Neural progenitor cell (in vitro differentiated cells): ENCODE measurements at regions not wholly inside any gene's neighbourhood (a gene's known extent, or its start where the extent isn't known, plus 50 kb on each side); places are given as distances from the start of the nearest gene placed in this dataset.

Experiments
- DNase-seq: peaks from one replicate; pipeline ENCODE4 v3.0.0-alpha.2; 2016; ENCODE audit warnings: low spot score
- H2AFZ ChIP-seq: fragments of 200-600 bp; sonication (generic); replicated peaks from 2 replicates; pipeline ENCODE4 v1.6.1; 2016; ENCODE audit warnings: antibody characterized with exemption
- H3F3A ChIP-seq: fragments of 200-600 bp; sonication (generic); 2 replicates; pipeline ENCODE4 v1.6.1; 2016; ENCODE audit warnings: antibody characterized with exemption, low read depth
- H3K27ac ChIP-seq: fragments of 200-600 bp; sonication (generic); 2 replicates; pipeline ENCODE4 v1.5.1; 2016; ENCODE audit warnings: mild to moderate bottlenecking
- H3K27me3 ChIP-seq: fragments of 200-600 bp; sonication (generic); 2 replicates; pipeline ENCODE4 v1.6.1; 2016; ENCODE audit warnings: mild to moderate bottlenecking, moderate library complexity
- H3K36me3 ChIP-seq: fragments of 200-600 bp; sonication (generic); 2 replicates; pipeline ENCODE4 v1.5.1; 2016
- H3K4me1 ChIP-seq: fragments of 200-600 bp; sonication (generic); 2 replicates; pipeline ENCODE4 v1.6.1; 2016; ENCODE audit warnings: mixed run types
- H3K4me2 ChIP-seq: fragments of 200-600 bp; sonication (generic); 2 replicates; pipeline ENCODE4 v1.6.1; 2016
- H3K4me3 ChIP-seq: fragments of 200-600 bp; sonication (generic); 2 replicates; pipeline ENCODE4 v1.5.1; 2016
- H3K79me2 ChIP-seq: fragments of 200-600 bp; sonication (generic); 2 replicates; pipeline ENCODE4 v1.6.1; 2016; ENCODE audit warnings: low read depth
- H3K9ac ChIP-seq: fragments of 200-600 bp; sonication (generic); 2 replicates; pipeline ENCODE4 v1.6.1; 2016
- H3K9me3 ChIP-seq: fragments of 200-600 bp; sonication (generic); 2 replicates; pipeline ENCODE4 v1.5.1; 2016; ENCODE audit warnings: low read depth
- H4K20me1 ChIP-seq: fragments of 200-600 bp; sonication (generic); 2 replicates; pipeline ENCODE4 v1.6.1; 2016; ENCODE audit warnings: low read depth
- H3K27ac Mint-ChIP-seq: 3 replicates; pipeline ENCODE4 v1.8.0; 2021; ENCODE audit warnings: mixed read lengths
- H3K27me3 Mint-ChIP-seq: 2 replicates; pipeline ENCODE4 v1.8.0; 2022; ENCODE audit warnings: low read depth, mild to moderate bottlenecking, inconsistent platforms, moderate library complexity, mixed read lengths; ENCODE audit not compliant: insufficient read depth
- H3K36me3 Mint-ChIP-seq: 3 replicates; pipeline ENCODE4 v1.8.0; 2021; ENCODE audit warnings: mixed read lengths
- H3K4me1 Mint-ChIP-seq: 3 replicates; pipeline ENCODE4 v1.8.0; 2021; ENCODE audit warnings: mixed read lengths
- H3K4me3 Mint-ChIP-seq: 3 replicates; pipeline ENCODE4 v1.8.0; 2021; ENCODE audit warnings: mild to moderate bottlenecking, moderate library complexity, mixed read lengths
- H3K9me3 Mint-ChIP-seq: 3 replicates; pipeline ENCODE4 v1.8.0; 2020; ENCODE audit warnings: mixed read lengths
- CTCF ChIP-seq: fragments of 200-600 bp; sonication (generic); IDR thresholded peaks from 2 replicates; pipeline ENCODE4 v1.5.1; 2017; ENCODE audit warnings: antibody characterized with exemption, mild to moderate bottlenecking
- EZH2 ChIP-seq: fragments of 200-600 bp; sonication (generic); IDR thresholded peaks from 2 replicates; pipeline ENCODE4 v1.6.1; 2017; ENCODE audit warnings: antibody characterized with exemption, mild to moderate bottlenecking, moderate library complexity
- EZH2phosphoT487 ChIP-seq: fragments of 200-600 bp; sonication (generic); IDR thresholded peaks from 2 replicates; pipeline ENCODE4 v1.6.1; 2017; ENCODE audit warnings: antibody characterized with exemption

- Histone ChIP-seq H2AFZ (no peak overlapping the region), H3K4me2 (no peak overlapping the region), H3K4me3 (no peak overlapping the region)
Measured at GRCh38 chr18:61679836-61680235, 213.0 kb downstream of the RNF152 start.

GRCh38 chr18:61677435-61677970 is 215.3 kb downstream of the RNF152 start:
- DNase-seq: peak; percentile 5

More at GRCh38 chr18:61679836-61680235, 213.0 kb downstream of the RNF152 start:
- H3K9ac ChIP-seq: no peak overlapping the region
- Mint-ChIP-seq H3K27ac (no peak overlapping the region), H3K27me3 (no peaks in the 10 kb centered on the region), H3K9me3 (peaks cover 26% of the 10 kb centered on the region), H3K36me3 (peaks cover 9% of the 10 kb centered on the region), H3K4me1 (peaks cover 4% of the 10 kb centered on the region), H3K4me3 (no peak overlapping the region)
- H3K36me3 ChIP-seq: no peaks in the 10 kb centered on the region
- no peaks in the 10 kb centered on the region for H3K27me3 ChIP-seq
- H3K9me3 ChIP-seq: peaks cover 10% of the 10 kb centered on the region
- no peaks in the 10 kb centered on the region for H3K79me2 ChIP-seq
- TF ChIP-seq EZH2phosphoT487: no peak
- no peak for TF ChIP-seq CTCF
- no peak for TF ChIP-seq EZH2
- no peaks in the 10 kb centered on the region for H3F3A ChIP-seq
- H4K20me1 ChIP-seq: no peaks in the 10 kb centered on the region
- no peaks in the 10 kb centered on the region for H3K4me1 ChIP-seq
- no peak overlapping the region for H3K27ac ChIP-seq
- DNase-seq: no peak

GRCh38 chr18:61676773-61677434 is 215.9 kb downstream of the RNF152 start:
- Mint-ChIP-seq H3K9me3 (peaks cover 23% of the 10 kb centered on the region), H3K36me3 (peaks cover 9% of the 10 kb centered on the region), H3K27me3 (no peaks in the 10 kb centered on the region), H3K4me1 (peaks cover 6% of the 10 kb centered on the region), H3K4me3 (no peak overlapping the region), H3K27ac (no peak overlapping the region)
- H2AFZ ChIP-seq: no peak overlapping the region
- no peak for DNase-seq
- H3K27ac ChIP-seq: no peak overlapping the region
- H3F3A ChIP-seq: no peaks in the 10 kb centered on the region
- peaks cover 10% of the 10 kb centered on the region for H3K9me3 ChIP-seq
- no peak overlapping the region for H3K4me3 ChIP-seq
- no peak overlapping the region for H3K9ac ChIP-seq
- no peaks in the 10 kb centered on the region for H3K36me3 ChIP-seq
- no peaks in the 10 kb centered on the region for H3K4me1 ChIP-seq
- H4K20me1 ChIP-seq: no peaks in the 10 kb centered on the region
- no peak overlapping the region for H3K4me2 ChIP-seq
- TF ChIP-seq CTCF (no peak), EZH2 (no peak)
- no peaks in the 10 kb centered on the region for H3K27me3 ChIP-seq
- H3K79me2 ChIP-seq: no peaks in the 10 kb centered on the region

More at GRCh38 chr18:61677435-61677970, 215.3 kb downstream of the RNF152 start:
- Histone ChIP-seq H3K4me2 (no peak overlapping the region), H3K27ac (no peak overlapping the region), H3K9ac (no peak overlapping the region), H3K79me2 (no peaks in the 10 kb centered on the region), H3F3A (no peaks in the 10 kb centered on the region), H2AFZ (no peak overlapping the region), H3K4me3 (no peak overlapping the region), H3K27me3 (no peaks in the 10 kb centered on the region), H3K4me1 (no peaks in the 10 kb centered on the region), H3K36me3 (no peaks in the 10 kb centered on the region), H3K9me3 (peaks cover 10% of the 10 kb centered on the region), H4K20me1 (no peaks in the 10 kb centered on the region)
- Mint-ChIP-seq H3K4me1 (peaks cover 6% of the 10 kb centered on the region), H3K27me3 (no peaks in the 10 kb centered on the region), H3K36me3 (peaks cover 9% of the 10 kb centered on the region), H3K27ac (no peak overlapping the region), H3K4me3 (no peak overlapping the region), H3K9me3 (peaks cover 23% of the 10 kb centered on the region)
- TF ChIP-seq CTCF: no peak
- no peak for TF ChIP-seq EZH2phosphoT487
- no peak for TF ChIP-seq EZH2
